ENCODE measurements at regions not wholly inside any gene's neighbourhood (a gene's known extent, or its start where the extent isn't known, plus 50 kb on each side); places are given as distances from the start of the nearest gene placed in this dataset.
"Not testable (repeated sequence)": the region's sequence is repeated elsewhere in the genome, so short reads cannot be mapped to it uniquely, and the experiment has no call there.

DNA sequence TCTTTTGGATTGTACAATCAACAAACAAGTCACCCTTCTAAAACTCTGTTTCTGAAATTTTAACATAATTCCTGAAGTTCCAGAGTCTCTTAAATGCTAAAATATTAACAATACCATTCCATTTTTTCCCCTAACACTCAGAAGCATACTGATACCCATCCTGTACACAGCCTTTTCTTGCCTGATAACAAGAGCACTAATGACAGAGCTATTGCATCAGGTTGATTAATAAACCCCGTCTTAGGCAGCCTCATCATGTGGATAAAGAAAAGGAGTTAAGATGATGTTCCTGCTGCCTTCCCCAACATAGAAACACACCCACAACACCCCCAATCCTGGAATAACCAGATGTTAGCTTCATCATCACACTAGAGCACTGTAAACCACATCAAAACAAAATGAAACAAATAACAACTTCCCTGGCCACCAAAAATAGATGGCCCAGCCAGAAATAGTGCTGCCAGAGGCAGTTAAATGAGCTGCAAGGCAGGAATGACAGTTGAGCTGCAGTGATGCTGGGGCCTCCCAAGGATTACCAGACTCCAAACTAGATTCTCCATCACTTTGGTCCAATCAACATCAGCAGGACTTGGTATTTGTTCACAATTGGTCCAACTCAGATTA lies 93.8 kb upstream of the NBPF26 start:
- TF ChIP-seq POLR2A (IDR thresholded peaks at IDR 0.05; ENCODE audit: borderline replicate concordance, extremely low read depth, insufficient read depth, insufficient read length); CEBPB (IDR thresholded peaks at IDR 0.05; ENCODE audit: low read depth); EGR1 (IDR thresholded peaks at IDR 0.05; ENCODE audit: low read depth); POLR2AphosphoS5 (IDR thresholded peaks at IDR 0.05; ENCODE audit: low read depth, low read length); EZH2phosphoT487 (IDR thresholded peaks at IDR 0.05; ENCODE audit: borderline replicate concordance); ZFX (IDR thresholded peaks at IDR 0.05); EZH2 (IDR thresholded peaks at IDR 0.05): not testable (repeated sequence)
- TF ChIP-seq, protein P1, sequence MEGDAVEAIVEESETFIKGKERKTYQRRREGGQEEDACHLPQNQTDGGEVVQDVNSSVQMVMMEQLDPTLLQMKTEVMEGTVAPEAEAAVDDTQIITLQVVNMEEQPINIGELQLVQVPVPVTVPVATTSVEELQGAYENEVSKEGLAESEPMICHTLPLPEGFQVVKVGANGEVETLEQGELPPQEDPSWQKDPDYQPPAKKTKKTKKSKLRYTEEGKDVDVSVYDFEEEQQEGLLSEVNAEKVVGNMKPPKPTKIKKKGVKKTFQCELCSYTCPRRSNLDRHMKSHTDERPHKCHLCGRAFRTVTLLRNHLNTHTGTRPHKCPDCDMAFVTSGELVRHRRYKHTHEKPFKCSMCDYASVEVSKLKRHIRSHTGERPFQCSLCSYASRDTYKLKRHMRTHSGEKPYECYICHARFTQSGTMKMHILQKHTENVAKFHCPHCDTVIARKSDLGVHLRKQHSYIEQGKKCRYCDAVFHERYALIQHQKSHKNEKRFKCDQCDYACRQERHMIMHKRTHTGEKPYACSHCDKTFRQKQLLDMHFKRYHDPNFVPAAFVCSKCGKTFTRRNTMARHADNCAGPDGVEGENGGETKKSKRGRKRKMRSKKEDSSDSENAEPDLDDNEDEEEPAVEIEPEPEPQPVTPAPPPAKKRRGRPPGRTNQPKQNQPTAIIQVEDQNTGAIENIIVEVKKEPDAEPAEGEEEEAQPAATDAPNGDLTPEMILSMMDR (IDR thresholded peaks at IDR 0.05 in 2 of 3, conservative IDR thresholded peaks at IDR 0.05 in 1 of 3; ENCODE audit: borderline replicate concordance in 1 of 3, insufficient read depth in 1 of 3, low read depth in 2 of 3, low read length in 2 of 3): not testable (repeated sequence)
- TF ChIP-seq, protein P2, sequence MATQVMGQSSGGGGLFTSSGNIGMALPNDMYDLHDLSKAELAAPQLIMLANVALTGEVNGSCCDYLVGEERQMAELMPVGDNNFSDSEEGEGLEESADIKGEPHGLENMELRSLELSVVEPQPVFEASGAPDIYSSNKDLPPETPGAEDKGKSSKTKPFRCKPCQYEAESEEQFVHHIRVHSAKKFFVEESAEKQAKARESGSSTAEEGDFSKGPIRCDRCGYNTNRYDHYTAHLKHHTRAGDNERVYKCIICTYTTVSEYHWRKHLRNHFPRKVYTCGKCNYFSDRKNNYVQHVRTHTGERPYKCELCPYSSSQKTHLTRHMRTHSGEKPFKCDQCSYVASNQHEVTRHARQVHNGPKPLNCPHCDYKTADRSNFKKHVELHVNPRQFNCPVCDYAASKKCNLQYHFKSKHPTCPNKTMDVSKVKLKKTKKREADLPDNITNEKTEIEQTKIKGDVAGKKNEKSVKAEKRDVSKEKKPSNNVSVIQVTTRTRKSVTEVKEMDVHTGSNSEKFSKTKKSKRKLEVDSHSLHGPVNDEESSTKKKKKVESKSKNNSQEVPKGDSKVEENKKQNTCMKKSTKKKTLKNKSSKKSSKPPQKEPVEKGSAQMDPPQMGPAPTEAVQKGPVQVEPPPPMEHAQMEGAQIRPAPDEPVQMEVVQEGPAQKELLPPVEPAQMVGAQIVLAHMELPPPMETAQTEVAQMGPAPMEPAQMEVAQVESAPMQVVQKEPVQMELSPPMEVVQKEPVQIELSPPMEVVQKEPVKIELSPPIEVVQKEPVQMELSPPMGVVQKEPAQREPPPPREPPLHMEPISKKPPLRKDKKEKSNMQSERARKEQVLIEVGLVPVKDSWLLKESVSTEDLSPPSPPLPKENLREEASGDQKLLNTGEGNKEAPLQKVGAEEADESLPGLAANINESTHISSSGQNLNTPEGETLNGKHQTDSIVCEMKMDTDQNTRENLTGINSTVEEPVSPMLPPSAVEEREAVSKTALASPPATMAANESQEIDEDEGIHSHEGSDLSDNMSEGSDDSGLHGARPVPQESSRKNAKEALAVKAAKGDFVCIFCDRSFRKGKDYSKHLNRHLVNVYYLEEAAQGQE (IDR thresholded peaks at IDR 0.05; ENCODE audit: low read depth): not testable (repeated sequence)

All from HCT116 (cell line).